ENCODE measurements at regions not wholly inside any gene's neighbourhood (a gene's known extent, or its start where the extent isn't known, plus 50 kb on each side); places are given as distances from the start of the nearest gene placed in this dataset.

DNA sequence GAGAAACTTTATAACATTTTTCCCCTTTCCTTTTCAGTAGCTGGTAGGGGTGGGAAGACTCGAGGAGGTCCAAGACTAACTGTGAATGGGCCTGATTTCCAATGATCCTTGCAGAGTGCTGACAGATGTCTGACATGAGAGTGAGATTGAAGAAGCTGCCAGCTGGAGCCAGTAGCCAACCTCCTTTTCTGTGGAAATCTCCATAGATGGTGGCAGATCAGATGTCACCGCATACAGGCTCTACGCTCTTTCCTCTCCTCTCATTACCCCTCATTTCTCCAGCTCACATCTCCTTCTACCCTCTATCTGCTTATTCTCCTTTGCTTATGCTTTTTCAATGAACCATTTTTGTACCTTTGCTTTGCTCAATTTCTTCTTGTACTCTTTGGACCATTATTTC lies 395.2 kb upstream of the TNC start:
- CTCF ChIA-PET = interaction anchor here (0.7 to 1.5 kb wide), 3 partner anchors 9 to 499 kb away, joined by 3 to 4 read pairs (median 3); no protein-coding TSS in a partner anchor
- no peak overlapping the region for H3K9ac ChIP-seq
- H3F3A ChIP-seq (replicated peaks; ENCODE audit: insufficient read depth) = no peaks in the 10 kb centered on the region
- TF ChIP-seq, protein P1, sequence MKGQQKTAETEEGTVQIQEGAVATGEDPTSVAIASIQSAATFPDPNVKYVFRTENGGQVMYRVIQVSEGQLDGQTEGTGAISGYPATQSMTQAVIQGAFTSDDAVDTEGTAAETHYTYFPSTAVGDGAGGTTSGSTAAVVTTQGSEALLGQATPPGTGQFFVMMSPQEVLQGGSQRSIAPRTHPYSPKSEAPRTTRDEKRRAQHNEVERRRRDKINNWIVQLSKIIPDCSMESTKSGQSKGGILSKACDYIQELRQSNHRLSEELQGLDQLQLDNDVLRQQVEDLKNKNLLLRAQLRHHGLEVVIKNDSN (IDR thresholded peaks at IDR 0.05; ENCODE audit: borderline replicate concordance, low read depth) = no peak
- TF ChIP-seq MXI1 (IDR thresholded peaks at IDR 0.05; ENCODE audit: low read depth, low read length) = no peak
- H3K27me3 ChIP-seq (ENCODE audit: insufficient read depth) = no peaks in the 10 kb centered on the region
- no peak overlapping the region for H3K4me2 ChIP-seq
- H3K27ac ChIP-seq (ENCODE audit: low read depth in 2 of 2, low read length in 1 of 2) = no peak overlapping the region
- POLR2A ChIA-PET = no interaction called here
- WGBS (ENCODE audit: low lambda C conversion rate) = 83% methylated on average over 3 of the region's 3 CpGs
- no peaks in the 10 kb centered on the region for H3K9me3 ChIP-seq
- H2AFZ ChIP-seq (ENCODE audit: low read depth) = no peak overlapping the region
- no peaks in the 10 kb centered on the region for H3K79me2 ChIP-seq (ENCODE audit: insufficient read depth)
- no peaks in the 10 kb centered on the region for H3K4me1 ChIP-seq (ENCODE audit: control insufficient read depth in 1 of 2, insufficient read depth in 2 of 2, low read depth in 1 of 2, low read length in 1 of 2)
- DNase-seq = no peak
- H3K9me2 ChIP-seq = no peaks in the 10 kb centered on the region
- no peaks in the 10 kb centered on the region for H3K36me3 ChIP-seq (replicated peaks in 1 of 2; ENCODE audit: control insufficient read depth in 1 of 2, insufficient read depth in 2 of 2, low read length in 1 of 2)
- no peak overlapping the region for H3K4me3 ChIP-seq (ENCODE audit: low read depth in 2 of 2, low read length in 1 of 2)
- H4K20me1 ChIP-seq (ENCODE audit: insufficient read depth) = no peaks in the 10 kb centered on the region

DNA sequence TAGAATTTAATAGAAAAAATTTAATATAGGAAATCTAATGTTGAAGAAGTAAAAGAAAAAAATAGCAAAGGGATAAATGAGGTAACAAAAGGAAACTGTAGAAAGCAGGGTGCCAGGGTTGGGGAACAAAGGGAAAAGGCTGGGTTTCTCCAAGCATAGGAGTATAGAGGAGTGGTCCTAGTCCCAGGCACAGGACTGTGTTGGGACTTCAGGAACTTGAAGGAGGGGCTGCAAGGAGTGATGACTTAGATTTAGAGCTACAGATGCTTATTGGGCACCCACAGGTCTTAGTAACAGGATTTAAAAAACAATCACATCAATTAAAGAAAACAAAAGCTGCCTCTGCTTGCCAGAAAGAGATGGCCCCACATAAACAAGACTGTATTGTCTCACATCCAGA lies 396.5 kb upstream of the TNC start:
- H3K4me2 ChIP-seq = no peak overlapping the region
- H4K20me1 ChIP-seq (ENCODE audit: insufficient read depth) = no peaks in the 10 kb centered on the region
- no peak for DNase-seq
- TF ChIP-seq, protein P2, sequence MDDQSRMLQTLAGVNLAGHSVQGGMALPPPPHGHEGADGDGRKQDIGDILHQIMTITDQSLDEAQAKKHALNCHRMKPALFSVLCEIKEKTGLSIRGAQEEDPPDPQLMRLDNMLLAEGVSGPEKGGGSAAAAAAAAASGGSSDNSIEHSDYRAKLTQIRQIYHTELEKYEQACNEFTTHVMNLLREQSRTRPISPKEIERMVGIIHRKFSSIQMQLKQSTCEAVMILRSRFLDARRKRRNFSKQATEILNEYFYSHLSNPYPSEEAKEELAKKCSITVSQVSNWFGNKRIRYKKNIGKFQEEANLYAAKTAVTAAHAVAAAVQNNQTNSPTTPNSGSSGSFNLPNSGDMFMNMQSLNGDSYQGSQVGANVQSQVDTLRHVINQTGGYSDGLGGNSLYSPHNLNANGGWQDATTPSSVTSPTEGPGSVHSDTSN (IDR thresholded peaks at IDR 0.05) = no peak
- no peak for TF ChIP-seq YY1 (IDR thresholded peaks at IDR 0.05; ENCODE audit: low read depth)
- no peak for TF ChIP-seq FOSL2 (IDR thresholded peaks at IDR 0.05; ENCODE audit: borderline replicate concordance, low read depth)
- no peak for TF ChIP-seq EZH2phosphoT487 (IDR thresholded peaks at IDR 0.05; ENCODE audit: borderline replicate concordance, low read depth)
- TF ChIP-seq TCF12 (IDR thresholded peaks at IDR 0.05) = no peak
- TF ChIP-seq RAD21 (IDR thresholded peaks at IDR 0.05; ENCODE audit: low read length) = no peak
- no peak for TF ChIP-seq RXRA (IDR thresholded peaks at IDR 0.05; ENCODE audit: borderline replicate concordance, low read depth)
- TF ChIP-seq SMC3 (IDR thresholded peaks at IDR 0.05; ENCODE audit: low read depth, low read length) = no peak
- H3K9me3 ChIP-seq = no peaks in the 10 kb centered on the region
- H3K9me2 ChIP-seq = no peaks in the 10 kb centered on the region
- H2AFZ ChIP-seq (ENCODE audit: low read depth) = no peak overlapping the region
- no peaks in the 10 kb centered on the region for H3K79me2 ChIP-seq (ENCODE audit: insufficient read depth)
- no peaks in the 10 kb centered on the region for H3K27me3 ChIP-seq (ENCODE audit: insufficient read depth)
- H3K27ac ChIP-seq (ENCODE audit: low read depth in 2 of 2, low read length in 1 of 2) = no peak overlapping the region
- no peak overlapping the region for H3K9ac ChIP-seq
- no peaks in the 10 kb centered on the region for H3K36me3 ChIP-seq (replicated peaks in 1 of 2; ENCODE audit: control insufficient read depth in 1 of 2, insufficient read depth in 2 of 2, low read length in 1 of 2)
- no peaks in the 10 kb centered on the region for H3K4me1 ChIP-seq (ENCODE audit: control insufficient read depth in 1 of 2, insufficient read depth in 2 of 2, low read depth in 1 of 2, low read length in 1 of 2)
- ChIA-PET POLR2A (no interaction called here), CTCF (interaction anchor here (1.9 kb wide), 1 partner anchor 10 kb away, joined by 6 read pairs; no protein-coding TSS in a partner anchor)
- no peaks in the 10 kb centered on the region for H3F3A ChIP-seq (replicated peaks; ENCODE audit: insufficient read depth)
- H3K4me3 ChIP-seq (ENCODE audit: low read depth in 2 of 2, low read length in 1 of 2) = no peak overlapping the region

DNA sequence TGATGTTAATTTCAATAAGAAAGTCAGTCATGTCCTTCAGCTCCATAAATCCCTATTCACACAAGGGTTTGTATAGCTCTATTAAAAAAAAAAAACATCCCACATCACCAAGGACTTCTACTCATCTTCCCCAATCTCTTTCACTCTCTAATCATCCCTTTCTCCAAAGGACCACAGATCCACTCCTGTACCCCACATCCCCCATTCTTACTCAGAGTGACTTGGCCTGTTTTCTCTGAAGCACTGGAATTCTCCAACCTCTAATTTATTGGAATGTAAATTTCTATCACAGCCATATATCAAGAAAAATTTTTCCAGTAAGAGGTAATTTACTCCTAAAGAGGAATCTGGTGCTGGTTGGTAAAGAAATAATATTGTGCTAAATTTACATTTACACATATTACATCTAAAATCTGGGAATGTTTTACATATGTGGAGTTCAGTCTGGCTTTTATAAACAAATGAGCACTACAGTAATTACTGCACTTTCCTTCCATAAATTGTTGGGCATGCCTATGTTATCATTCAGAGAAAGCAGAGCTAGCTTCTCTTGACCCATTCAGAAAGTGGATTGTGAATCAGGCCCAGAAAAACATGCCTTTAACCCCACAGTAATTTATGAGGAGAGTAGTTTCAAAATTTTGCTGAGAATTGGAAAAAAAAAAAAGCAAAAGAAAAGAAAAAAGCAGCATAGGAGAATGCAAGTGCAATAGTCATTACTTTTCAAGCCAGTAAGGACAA lies 399.5 kb upstream of the TNC start:
- no peaks in the 10 kb centered on the region for H3K79me2 ChIP-seq (ENCODE audit: insufficient read depth)
- CTCF ChIA-PET = no interaction called here
- no peaks in the 10 kb centered on the region for H4K20me1 ChIP-seq (ENCODE audit: insufficient read depth)
- H3K4me3 ChIP-seq (ENCODE audit: low read depth in 2 of 2, low read length in 1 of 2) = no peak overlapping the region
- H3K9me2 ChIP-seq = no peaks in the 10 kb centered on the region
- H3K4me1 ChIP-seq (ENCODE audit: control insufficient read depth in 1 of 2, insufficient read depth in 2 of 2, low read depth in 1 of 2, low read length in 1 of 2) = no peaks in the 10 kb centered on the region
- H3K9me3 ChIP-seq = no peaks in the 10 kb centered on the region
- POLR2A ChIA-PET = no interaction called here
- TF ChIP-seq NFIC (IDR thresholded peaks at IDR 0.05; ENCODE audit: borderline replicate concordance) (no peak), NRF1 (IDR thresholded peaks at IDR 0.05; ENCODE audit: low read depth, low read length) (no peak), JUND (IDR thresholded peaks at IDR 0.05) (no peak), TCF12 (IDR thresholded peaks at IDR 0.05) (0 out of 2 replicates have a peak, but pooled peaks have one; percentile 3), RAD21 (IDR thresholded peaks at IDR 0.05; ENCODE audit: low read length) (no peak)
- TF ChIP-seq, protein P3, sequence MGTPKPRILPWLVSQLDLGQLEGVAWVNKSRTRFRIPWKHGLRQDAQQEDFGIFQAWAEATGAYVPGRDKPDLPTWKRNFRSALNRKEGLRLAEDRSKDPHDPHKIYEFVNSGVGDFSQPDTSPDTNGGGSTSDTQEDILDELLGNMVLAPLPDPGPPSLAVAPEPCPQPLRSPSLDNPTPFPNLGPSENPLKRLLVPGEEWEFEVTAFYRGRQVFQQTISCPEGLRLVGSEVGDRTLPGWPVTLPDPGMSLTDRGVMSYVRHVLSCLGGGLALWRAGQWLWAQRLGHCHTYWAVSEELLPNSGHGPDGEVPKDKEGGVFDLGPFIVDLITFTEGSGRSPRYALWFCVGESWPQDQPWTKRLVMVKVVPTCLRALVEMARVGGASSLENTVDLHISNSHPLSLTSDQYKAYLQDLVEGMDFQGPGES (IDR thresholded peaks at IDR 0.05; ENCODE audit: low read depth, low read length) = no peak
- TF ChIP-seq, protein P4, sequence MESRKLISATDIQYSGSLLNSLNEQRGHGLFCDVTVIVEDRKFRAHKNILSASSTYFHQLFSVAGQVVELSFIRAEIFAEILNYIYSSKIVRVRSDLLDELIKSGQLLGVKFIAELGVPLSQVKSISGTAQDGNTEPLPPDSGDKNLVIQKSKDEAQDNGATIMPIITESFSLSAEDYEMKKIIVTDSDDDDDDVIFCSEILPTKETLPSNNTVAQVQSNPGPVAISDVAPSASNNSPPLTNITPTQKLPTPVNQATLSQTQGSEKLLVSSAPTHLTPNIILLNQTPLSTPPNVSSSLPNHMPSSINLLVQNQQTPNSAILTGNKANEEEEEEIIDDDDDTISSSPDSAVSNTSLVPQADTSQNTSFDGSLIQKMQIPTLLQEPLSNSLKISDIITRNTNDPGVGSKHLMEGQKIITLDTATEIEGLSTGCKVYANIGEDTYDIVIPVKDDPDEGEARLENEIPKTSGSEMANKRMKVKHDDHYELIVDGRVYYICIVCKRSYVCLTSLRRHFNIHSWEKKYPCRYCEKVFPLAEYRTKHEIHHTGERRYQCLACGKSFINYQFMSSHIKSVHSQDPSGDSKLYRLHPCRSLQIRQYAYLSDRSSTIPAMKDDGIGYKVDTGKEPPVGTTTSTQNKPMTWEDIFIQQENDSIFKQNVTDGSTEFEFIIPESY (IDR thresholded peaks at IDR 0.05; ENCODE audit: borderline replicate concordance, low read depth) = no peak
- no peak for DNase-seq
- H3K36me3 ChIP-seq (replicated peaks in 1 of 2; ENCODE audit: control insufficient read depth in 1 of 2, insufficient read depth in 2 of 2, low read length in 1 of 2) = no peaks in the 10 kb centered on the region
- no peak overlapping the region for H3K9ac ChIP-seq
- H2AFZ ChIP-seq (ENCODE audit: low read depth) = no peak overlapping the region
- H3K27ac ChIP-seq (ENCODE audit: low read depth in 2 of 2, low read length in 1 of 2) = peak overlapping the region; percentile 5 to 40; a peak in 3 of 4 replicates
- H3K4me2 ChIP-seq = no peak overlapping the region
- H3F3A ChIP-seq (replicated peaks; ENCODE audit: insufficient read depth) = no peaks in the 10 kb centered on the region
- no peaks in the 10 kb centered on the region for H3K27me3 ChIP-seq (ENCODE audit: insufficient read depth)

All from SK-N-SH (cell line).